ENCODE measurements at regions not wholly inside any gene's neighbourhood (a gene's known extent, or its start where the extent isn't known, plus 50 kb on each side); places are given as distances from the start of the nearest gene placed in this dataset.
"Not testable (repeated sequence)": the region's sequence is repeated elsewhere in the genome, so short reads cannot be mapped to it uniquely, and the experiment has no call there.

DNA sequence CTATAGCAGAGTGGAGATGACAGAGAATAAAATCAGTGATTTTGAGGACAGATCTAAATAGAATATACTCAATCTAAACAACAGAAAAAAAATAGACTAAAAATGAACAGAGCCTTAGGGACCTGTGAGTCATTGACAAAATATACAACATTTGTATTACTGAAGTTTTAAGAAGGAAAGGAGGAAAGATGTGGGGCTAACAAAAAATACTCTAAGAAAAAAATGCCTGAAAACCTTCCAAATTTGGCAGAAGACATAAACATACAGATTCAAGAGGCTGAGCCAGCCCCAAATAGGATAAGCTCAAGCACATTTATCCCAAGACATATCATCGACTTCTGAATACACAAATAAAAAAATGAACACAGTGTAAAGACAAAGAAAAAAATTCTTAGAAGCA is 123.6 kb upstream of the INTU start:
- H3K36me3 ChIP-seq: no peaks in the 10 kb centered on the region
- H3K9me3 ChIP-seq: no peaks in the 10 kb centered on the region
- no peak overlapping the region for H3K27ac ChIP-seq
- no peak overlapping the region for H3K4me3 ChIP-seq
- intact Hi-C loops (cut with DNase I): no loop called here
- TF ChIP-seq POLR2AphosphoS5 (IDR thresholded peaks at IDR 0.05; ENCODE audit: insufficient read depth in 1 of 2, low read depth in 1 of 2): no peak
- TF ChIP-seq, protein P1, sequence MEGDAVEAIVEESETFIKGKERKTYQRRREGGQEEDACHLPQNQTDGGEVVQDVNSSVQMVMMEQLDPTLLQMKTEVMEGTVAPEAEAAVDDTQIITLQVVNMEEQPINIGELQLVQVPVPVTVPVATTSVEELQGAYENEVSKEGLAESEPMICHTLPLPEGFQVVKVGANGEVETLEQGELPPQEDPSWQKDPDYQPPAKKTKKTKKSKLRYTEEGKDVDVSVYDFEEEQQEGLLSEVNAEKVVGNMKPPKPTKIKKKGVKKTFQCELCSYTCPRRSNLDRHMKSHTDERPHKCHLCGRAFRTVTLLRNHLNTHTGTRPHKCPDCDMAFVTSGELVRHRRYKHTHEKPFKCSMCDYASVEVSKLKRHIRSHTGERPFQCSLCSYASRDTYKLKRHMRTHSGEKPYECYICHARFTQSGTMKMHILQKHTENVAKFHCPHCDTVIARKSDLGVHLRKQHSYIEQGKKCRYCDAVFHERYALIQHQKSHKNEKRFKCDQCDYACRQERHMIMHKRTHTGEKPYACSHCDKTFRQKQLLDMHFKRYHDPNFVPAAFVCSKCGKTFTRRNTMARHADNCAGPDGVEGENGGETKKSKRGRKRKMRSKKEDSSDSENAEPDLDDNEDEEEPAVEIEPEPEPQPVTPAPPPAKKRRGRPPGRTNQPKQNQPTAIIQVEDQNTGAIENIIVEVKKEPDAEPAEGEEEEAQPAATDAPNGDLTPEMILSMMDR (IDR thresholded peaks at IDR 0.05): no peak
- TF ChIP-seq POLR2A (IDR thresholded peaks at IDR 0.05): no peak
- H3K27me3 ChIP-seq: no peaks in the 10 kb centered on the region
- no peak for DNase-seq (ENCODE audit: extremely low spot score in 2 of 2)
- H3K4me1 ChIP-seq: no peaks in the 10 kb centered on the region

DNA sequence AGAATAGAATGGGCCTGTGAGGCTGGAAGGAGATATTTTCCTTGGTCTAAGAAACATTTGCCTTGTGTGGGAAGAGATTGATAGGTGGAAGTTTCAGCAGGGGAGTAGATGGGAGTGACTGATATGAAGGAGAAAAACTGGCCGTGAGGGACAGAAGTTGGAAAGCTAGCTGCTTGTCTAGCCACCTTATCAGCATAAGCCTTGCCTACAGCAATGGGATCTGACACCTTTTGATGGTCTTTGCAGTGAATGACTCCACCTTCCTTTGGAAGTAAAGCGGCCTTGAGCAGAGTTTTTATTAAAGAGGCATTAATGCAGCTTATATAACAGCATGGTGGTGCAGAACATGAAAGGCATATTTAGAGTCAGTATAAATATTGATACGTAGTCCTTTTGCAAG is 120.1 kb upstream of the INTU start:
- H3K27me3 ChIP-seq; H3K27ac ChIP-seq; DNase-seq (ENCODE audit: extremely low spot score in 2 of 2); H3K36me3 ChIP-seq; H3K9me3 ChIP-seq; H3K4me3 ChIP-seq; intact Hi-C loops (cut with DNase I); H3K4me1 ChIP-seq: not testable (repeated sequence)

DNA sequence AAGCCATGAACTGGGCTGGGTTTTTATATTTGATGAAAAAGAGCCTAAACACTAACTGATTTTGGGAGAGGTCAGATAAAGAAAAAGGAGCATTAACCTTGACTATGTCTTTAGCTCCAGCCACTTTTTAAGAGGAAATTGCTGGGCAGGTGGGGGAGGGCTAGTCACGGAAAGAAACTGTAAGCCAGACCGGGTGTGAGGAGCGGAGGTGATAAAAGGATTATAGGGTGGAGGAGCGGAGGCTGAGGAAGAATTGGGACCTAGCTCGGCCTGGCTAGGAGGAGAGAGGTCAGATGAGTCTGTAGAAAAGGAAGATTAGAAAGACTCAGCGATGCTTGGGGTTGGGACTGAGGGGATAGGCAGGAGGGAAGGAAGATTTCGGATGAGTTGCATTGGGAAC is 117.5 kb upstream of the INTU start:
- H3K27me3 ChIP-seq; H3K27ac ChIP-seq; H3K9me3 ChIP-seq; DNase-seq (ENCODE audit: extremely low spot score in 2 of 2); H3K36me3 ChIP-seq; H3K4me1 ChIP-seq; intact Hi-C loops (cut with DNase I); H3K4me3 ChIP-seq: not testable (repeated sequence)

DNA sequence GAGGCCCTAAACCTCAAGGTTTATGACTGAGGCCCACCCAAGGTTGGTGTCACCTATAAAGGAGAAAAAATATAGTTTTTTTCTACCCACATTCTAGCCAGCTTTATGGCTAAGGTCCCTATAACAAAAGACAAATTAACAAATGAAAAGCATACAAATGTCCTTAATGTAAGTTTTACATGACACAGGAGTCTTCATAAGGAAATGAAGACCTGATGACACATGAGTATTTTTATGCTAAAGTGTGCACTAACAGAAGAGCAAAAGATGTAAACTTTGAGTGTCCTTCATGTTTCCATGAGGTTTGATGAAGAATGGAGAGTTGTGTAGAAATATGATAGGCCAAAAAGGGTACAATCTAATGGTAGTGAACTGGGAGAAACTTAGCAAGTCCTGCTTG is 114.7 kb upstream of the INTU start:
- H3K4me3 ChIP-seq: no peak overlapping the region
- no peaks in the 10 kb centered on the region for H3K9me3 ChIP-seq
- no peaks in the 10 kb centered on the region for H3K27me3 ChIP-seq
- no peak overlapping the region for H3K27ac ChIP-seq
- no peaks in the 10 kb centered on the region for H3K4me1 ChIP-seq
- TF ChIP-seq POLR2AphosphoS5 (IDR thresholded peaks at IDR 0.05; ENCODE audit: insufficient read depth in 1 of 2, low read depth in 1 of 2) (no peak), POLR2A (IDR thresholded peaks at IDR 0.05) (no peak)
- TF ChIP-seq, protein P1 (IDR thresholded peaks at IDR 0.05): no peak
- no peak for DNase-seq (ENCODE audit: extremely low spot score in 2 of 2)
- intact Hi-C loops (cut with DNase I): no loop called here
- H3K36me3 ChIP-seq: no peaks in the 10 kb centered on the region

DNA sequence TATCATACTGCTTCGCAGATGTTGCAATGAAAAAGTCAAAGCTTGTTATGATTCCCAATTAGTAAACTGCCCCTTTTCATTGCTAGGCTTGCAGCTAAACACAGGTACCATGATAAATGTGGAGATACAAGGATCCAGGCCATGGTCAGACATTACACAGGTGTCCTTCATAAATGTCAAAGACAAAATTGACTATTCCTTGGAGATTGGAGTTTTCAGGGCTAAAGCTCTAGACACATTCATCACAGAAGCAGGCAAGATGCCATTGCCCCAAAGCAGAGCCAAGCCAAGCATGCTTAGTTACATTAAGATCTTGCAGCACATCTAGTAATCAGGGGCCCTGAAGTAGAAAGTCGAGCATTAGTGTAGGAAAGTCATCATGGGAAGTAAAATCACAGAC is 111.3 kb upstream of the INTU start:
- intact Hi-C loops (cut with DNase I): no loop called here
- H3K9me3 ChIP-seq: no peaks in the 10 kb centered on the region
- no peak for DNase-seq (ENCODE audit: extremely low spot score in 2 of 2)
- H3K27me3 ChIP-seq: no peaks in the 10 kb centered on the region
- H3K27ac ChIP-seq: no peak overlapping the region
- TF ChIP-seq, protein P1 (IDR thresholded peaks at IDR 0.05): no peak
- TF ChIP-seq POLR2A (IDR thresholded peaks at IDR 0.05) (no peak), POLR2AphosphoS5 (IDR thresholded peaks at IDR 0.05; ENCODE audit: insufficient read depth in 1 of 2, low read depth in 1 of 2) (no peak)
- no peak overlapping the region for H3K4me3 ChIP-seq
- no peaks in the 10 kb centered on the region for H3K4me1 ChIP-seq
- no peaks in the 10 kb centered on the region for H3K36me3 ChIP-seq

DNA sequence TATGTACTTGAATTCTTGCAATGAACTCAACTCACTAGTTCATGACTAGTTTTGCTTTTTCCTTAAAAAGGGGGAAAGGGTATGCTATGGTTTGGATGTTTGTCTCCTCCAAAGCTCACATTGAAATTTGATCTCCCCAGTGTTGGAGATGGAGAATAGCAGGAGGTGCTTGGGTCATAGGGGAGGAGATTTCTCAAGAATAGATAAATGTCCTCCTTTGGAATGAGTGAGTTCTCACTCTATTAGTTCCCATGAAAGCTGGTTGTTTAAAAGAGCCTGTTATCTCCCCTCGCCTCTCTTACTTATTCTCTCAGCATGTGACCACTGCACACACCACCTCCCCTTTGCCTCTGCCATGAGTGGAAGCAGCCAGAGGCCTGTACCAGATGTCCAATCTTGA is 109.4 kb upstream of the INTU start:
- no peak for DNase-seq (ENCODE audit: extremely low spot score in 2 of 2)
- intact Hi-C loops (cut with DNase I): no loop called here
- no peak overlapping the region for H3K4me3 ChIP-seq
- TF ChIP-seq POLR2AphosphoS5 (IDR thresholded peaks at IDR 0.05; ENCODE audit: insufficient read depth in 1 of 2, low read depth in 1 of 2): no peak
- no peak for TF ChIP-seq POLR2A (IDR thresholded peaks at IDR 0.05)
- H3K9me3 ChIP-seq: no peaks in the 10 kb centered on the region
- H3K27me3 ChIP-seq: no peaks in the 10 kb centered on the region
- H3K27ac ChIP-seq: no peak overlapping the region
- H3K36me3 ChIP-seq: no peaks in the 10 kb centered on the region
- H3K4me1 ChIP-seq: no peaks in the 10 kb centered on the region

DNA sequence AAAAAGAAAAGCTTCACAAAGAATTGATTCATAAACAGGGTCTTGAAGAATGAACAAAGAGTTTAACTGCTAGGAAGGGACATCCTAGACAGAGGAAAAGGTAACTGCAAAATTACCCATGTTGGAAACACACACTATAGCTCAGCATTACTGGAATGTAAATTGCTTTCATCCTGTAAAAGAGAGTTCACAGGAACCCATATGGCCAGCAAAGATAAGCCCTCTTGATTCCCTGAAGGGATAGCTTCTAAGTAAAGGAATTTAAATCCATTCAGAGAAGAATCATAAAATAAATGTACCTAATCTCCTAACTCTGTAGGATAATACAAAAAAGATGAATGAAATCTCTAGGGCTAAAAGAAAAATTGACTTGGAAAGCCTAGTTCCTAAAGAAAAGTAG is 107.1 kb upstream of the INTU start:
- TF ChIP-seq POLR2AphosphoS5 (IDR thresholded peaks at IDR 0.05; ENCODE audit: insufficient read depth in 1 of 2, low read depth in 1 of 2) (no peak), POLR2A (IDR thresholded peaks at IDR 0.05) (no peak)
- TF ChIP-seq, protein P1 (IDR thresholded peaks at IDR 0.05): no peak
- no peak for DNase-seq (ENCODE audit: extremely low spot score in 2 of 2)
- no peak overlapping the region for H3K27ac ChIP-seq
- no peaks in the 10 kb centered on the region for H3K9me3 ChIP-seq
- H3K36me3 ChIP-seq: no peaks in the 10 kb centered on the region
- intact Hi-C loops (cut with DNase I): no loop called here
- H3K4me1 ChIP-seq: no peaks in the 10 kb centered on the region
- H3K4me3 ChIP-seq: no peak overlapping the region
- H3K27me3 ChIP-seq: no peaks in the 10 kb centered on the region
